ENCODE measurements at regions not wholly inside any gene's neighbourhood (a gene's known extent, or its start where the extent isn't known, plus 50 kb on each side); places are given as distances from the start of the nearest gene placed in this dataset.

GRCh38 chr1:181936768-181937581, 124.5 kb downstream of the ZNF648 start:
- TF ChIP-seq SUZ12 (IDR thresholded peaks at IDR 0.05), result no peak
- no peak for TF ChIP-seq ARNT (IDR thresholded peaks at IDR 0.05)
- TF ChIP-seq PKNOX1 (IDR thresholded peaks at IDR 0.05), result no peak
- TF ChIP-seq FOXM1 (IDR thresholded peaks at IDR 0.05; ENCODE audit: borderline replicate concordance), result no peak
- TF ChIP-seq ZNF384 (IDR thresholded peaks at IDR 0.05), result no peak
- no peak for TF ChIP-seq FOXK2 (IDR thresholded peaks at IDR 0.05)
- TF ChIP-seq ELF4 (IDR thresholded peaks at IDR 0.05), result no peak
- no peak for TF ChIP-seq BHLHE40 (IDR thresholded peaks at IDR 0.05; ENCODE audit: borderline replicate concordance)
- TF ChIP-seq SP1 (IDR thresholded peaks at IDR 0.05), result no peak
- TF ChIP-seq NFRKB (IDR thresholded peaks at IDR 0.05), result no peak
- no peak for TF ChIP-seq L3MBTL2 (conservative IDR thresholded peaks at IDR 0.05)
- no peak for TF ChIP-seq FOXA1 (IDR thresholded peaks at IDR 0.05)

All from HEK293T (cell line).